NCI-H2171 treated with DMSO at 0.1 percent for 48 hours (cell line): ENCODE measurements at regions not wholly inside any gene's neighbourhood (a gene's known extent, or its start where the extent isn't known, plus 50 kb on each side); places are given as distances from the start of the nearest gene placed in this dataset.

ENCODE experiments used
- DNase-seq: peaks from one replicate; lab custom pipeline; 2025; lab: John Stamatoyannopoulos, UW

- no peak for DNase-seq
Observed at GRCh38 chr2:193566886-193567285, 1372.2 kb upstream of the TMEFF2 start.

GRCh38 chr2:193566276-193566675 lies 1371.5 kb upstream of the TMEFF2 start:
- no peak for DNase-seq

DNA sequence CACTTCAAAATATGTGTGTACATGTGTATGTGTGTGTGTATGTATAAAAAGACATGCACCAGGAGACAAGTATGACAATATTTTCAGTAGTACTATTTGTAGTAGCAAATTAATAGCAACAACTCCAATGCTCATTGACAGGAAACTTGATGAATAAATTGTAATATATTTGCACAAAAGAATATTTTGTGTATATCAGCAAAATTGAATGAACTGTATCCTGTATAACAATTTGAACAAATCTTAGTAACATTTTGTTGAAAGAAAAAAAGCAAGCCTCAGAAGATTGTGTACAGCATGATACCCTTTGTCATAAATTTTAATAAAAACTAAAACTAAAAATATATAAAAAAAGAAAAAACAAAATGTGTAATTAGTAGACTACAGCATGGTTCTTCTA lies 1367.3 kb upstream of the TMEFF2 start:
- no peak for DNase-seq

GRCh38 chr2:193561054-193561453 lies 1366.3 kb upstream of the TMEFF2 start:
- DNase-seq, result no peak

- no peak for DNase-seq
Observed at GRCh38 chr2:193556766-193557470, 1362.2 kb upstream of the TMEFF2 start.

DNA sequence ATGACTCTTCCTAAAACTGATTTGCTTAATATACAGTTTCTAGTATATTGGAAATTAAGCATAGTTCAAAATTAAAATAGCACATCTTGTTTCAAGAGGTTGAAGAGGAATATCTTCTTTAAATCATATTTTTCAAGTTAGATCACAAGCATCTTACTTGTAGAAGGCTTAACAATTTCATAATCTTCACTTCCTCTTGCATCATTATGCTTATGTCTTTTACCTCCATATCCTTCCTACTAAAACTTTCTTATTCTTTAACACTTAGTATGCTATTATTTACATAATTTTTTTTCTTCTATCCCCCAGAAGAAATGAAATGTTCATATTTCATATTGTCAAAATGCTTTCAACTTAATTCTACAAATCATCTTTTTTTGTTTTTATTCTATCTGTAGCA lies 1354.9 kb upstream of the TMEFF2 start:
- no peak for DNase-seq

GRCh38 chr2:193542762-193543161 lies 1348.0 kb upstream of the TMEFF2 start:
- peak; percentile 99 for DNase-seq

DNA sequence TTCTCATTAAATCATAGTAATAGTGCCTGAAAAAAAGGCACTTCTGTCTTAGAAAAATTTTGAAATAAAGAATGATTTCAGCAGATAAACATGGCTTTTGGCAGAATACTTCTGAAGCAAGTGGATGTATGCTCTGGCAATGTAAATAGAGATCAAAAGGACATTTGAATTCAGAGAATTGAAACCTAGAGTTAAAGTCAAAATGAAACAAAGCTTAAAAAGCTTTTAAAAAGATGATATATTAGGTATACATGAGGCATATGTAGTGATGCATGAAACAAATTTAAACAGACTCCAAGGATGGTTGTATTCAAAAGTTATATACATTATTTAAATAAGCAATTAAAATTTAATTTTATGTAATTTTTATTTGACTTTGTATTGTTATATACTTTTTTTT lies 1344.5 kb upstream of the TMEFF2 start:
- no peak for DNase-seq

GRCh38 chr2:193538061-193538460 lies 1343.3 kb upstream of the TMEFF2 start:
- no peak for DNase-seq

DNA sequence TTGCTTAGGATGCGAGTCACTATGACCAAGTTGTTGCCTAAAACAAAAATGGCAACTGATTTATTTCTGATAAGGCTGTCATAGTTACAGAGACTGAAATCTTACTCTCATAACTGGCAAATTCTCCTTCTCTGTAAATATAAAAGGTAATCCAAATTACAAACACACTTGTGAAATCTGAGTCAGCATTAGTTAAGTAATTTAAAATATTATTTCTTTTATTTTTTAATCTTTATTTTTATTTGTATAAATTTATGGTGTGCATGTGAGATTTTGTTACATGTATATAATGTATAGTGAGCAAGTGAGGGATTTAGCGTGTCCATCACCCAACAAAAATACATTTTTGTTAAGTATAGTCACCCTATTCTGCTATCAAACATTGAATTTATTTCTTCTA lies 1342.8 kb upstream of the TMEFF2 start:
- no peak for DNase-seq

GRCh38 chr2:193528458-193528857 lies 1333.7 kb upstream of the TMEFF2 start:
- no peak for DNase-seq

DNA sequence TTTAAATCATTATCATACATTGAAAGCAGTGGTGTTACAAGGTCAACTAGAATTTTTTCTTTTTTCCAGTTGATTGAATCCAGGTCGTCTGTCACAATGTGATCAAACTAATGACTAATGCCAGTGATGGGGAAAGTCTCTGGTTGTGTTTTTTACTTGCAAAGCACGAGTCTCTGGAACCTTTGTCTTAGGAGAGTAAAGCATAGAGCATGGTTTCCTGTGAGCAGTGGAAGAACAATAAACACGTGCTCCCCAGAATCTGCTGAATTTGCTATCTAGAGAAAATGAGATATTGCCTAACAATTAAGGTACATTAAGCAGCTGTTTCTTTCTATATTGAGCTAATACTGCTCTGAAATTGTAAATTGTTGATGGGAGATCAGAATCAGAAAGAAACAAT lies 1332.4 kb upstream of the TMEFF2 start:
- no peak for DNase-seq

GRCh38 chr2:193523662-193524061 lies 1328.9 kb upstream of the TMEFF2 start:
- no peak for DNase-seq

GRCh38 chr2:193521523-193521922 lies 1326.8 kb upstream of the TMEFF2 start:
- no peak for DNase-seq

DNA sequence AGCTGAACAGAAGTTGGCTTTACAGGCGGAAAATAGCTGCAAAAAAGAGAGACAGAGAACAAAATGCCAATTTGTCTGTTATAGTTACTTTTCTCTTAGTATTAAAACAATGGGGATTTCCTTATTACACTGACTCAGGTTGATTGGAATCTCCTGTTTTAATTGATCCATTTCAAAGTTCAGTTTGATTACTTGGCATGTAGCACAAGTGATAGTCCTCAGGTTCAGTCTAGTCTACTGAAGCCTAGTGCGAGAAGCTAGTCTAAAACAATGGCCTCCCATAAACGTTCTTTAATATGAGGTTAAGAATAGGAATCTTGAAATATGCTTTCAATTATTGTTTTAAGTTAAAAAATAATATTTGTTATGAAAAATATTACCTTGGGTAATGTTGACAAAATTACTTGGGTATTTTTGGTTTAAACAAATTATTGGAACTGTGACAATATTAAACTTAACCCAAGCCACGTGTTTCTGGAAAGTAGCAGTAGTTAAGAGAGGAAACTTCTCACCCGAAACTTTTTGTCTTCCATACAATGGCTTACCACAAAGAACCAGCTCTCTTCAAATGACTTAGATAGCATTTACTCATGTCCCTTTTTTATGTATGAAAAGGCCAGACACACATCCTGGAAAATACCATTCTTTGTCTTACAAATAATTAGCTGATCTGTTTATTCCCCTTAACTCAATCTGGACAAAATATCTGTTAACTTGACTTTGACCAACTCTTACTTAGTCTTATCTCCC lies 1326.2 kb upstream of the TMEFF2 start:
- no peak for DNase-seq

- no peak for DNase-seq
Observed at GRCh38 chr2:193518041-193518817, 1323.5 kb upstream of the TMEFF2 start.

DNA sequence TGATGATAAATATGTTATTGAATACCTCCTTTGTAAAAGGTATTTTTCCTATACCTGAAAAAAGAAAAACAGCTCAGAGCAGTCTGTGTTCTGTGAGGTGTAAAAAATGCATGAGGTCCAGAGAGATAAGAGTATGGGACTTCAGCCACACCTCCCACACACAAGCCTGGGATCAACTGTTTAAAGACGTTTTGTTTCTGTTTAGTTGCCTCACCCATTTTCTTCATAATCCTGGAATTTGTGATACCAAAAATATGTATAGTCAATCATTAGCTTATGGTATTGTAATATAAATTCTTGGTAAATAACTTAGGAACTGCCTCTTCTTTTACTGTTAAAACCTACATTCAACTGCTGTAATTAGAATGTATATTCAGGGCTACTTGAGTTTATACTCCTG lies 1322.9 kb upstream of the TMEFF2 start:
- no peak for DNase-seq

- DNase-seq, result no peak
Observed at GRCh38 chr2:193506035-193506434, 1311.3 kb upstream of the TMEFF2 start.

DNA sequence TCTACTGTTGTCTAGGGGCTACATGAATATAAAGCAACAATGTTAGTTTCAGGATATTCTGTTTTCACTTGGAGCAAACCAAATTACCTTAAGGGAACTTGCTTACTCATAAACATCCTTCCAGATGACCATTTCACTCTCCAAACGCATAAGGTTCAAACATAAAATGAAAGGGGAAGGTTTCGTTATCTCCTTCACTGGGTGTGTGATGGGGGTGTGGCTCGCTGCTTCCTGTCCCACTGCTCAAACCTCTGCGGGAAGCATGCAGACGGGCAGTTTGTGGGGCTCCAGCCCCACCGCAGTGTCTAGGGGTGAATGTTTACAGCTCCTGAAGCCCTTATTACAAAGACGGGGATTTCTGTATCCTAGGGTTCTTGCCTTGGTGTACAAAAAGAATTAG lies 1310.9 kb upstream of the TMEFF2 start:
- DNase-seq, result no peak

DNA sequence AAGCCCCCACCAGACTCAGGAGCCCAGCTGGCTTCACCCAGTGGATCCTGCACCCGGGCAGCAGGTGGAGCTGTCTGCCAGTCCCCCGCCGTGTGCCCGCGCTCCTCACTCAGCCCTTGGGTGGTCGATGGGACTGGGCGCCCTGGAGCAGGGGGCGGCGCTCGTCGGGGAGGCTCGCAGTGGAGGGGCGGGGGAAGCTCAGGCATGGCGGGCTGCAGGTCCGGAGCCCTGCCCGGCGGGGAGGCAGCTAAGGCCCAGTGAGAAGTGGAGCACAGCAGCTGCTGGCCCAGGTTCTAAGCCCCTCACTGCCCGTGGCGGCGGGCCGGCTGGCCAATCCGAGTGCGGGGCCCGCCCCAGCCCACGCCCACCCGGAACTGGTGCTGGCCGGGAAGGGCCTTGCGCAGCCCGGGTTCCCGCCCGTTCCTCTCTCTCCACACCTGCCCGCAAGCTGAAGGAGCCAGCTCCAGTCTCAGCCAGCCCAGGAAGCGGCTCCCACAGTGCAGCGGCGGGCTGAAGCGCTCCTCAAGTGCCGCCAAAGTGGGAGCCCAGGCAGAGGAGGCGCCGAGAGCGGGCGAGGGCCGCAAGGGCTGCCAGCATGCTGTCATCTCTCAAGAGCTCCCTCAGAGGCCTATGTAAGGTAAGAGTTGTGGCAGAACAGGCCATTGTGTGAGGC lies 1307.8 kb upstream of the TMEFF2 start:
- no peak for DNase-seq

- no peak for DNase-seq
Observed at GRCh38 chr2:193496786-193497185, 1302.1 kb upstream of the TMEFF2 start.

DNA sequence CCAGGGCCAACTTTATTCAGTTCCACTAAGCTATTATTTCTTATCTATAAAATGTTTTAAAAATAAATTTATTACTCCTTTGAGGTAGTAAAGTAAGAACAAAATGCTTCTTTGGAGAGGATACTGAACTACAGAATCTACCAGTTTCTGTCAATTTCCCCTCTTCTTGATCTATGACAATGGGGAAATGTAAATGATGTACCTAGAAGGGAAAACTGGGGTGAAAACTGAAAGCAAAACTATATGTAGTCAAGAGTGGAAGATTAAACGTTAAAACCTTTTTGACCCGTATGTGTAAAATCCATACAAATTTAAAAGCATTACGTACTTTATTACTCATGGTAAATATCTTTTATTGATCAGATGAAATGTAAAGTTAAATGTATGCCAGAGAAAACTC lies 1287.8 kb upstream of the TMEFF2 start:
- DNase-seq, result no peak
